ENCODE measurements at regions not wholly inside any gene's neighbourhood (a gene's known extent, or its start where the extent isn't known, plus 50 kb on each side); places are given as distances from the start of the nearest gene placed in this dataset.

DNA sequence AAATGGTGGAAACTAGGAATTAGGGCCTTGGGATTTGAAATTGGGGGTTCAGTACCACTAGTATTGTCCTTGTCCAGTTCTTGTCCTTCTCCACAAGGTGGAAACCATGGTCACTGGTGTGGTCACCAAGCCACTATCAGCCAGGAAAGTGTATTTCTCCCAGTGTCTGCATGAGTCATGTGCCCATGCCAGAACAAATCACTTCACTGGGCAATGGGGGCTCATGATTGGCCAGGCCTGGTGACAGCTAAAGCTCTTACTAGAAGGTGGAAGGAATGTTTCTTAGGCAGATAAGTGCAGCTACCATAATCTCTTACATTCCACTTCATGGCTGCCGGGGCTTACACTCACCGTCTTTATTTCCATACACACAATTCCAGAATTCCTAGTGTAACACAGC lies 124.8 kb upstream of the TACR1 start:
- no peaks in the 10 kb centered on the region for H3K9me3 Mint-ChIP-seq (ENCODE audit: low read depth)
- ChIA-PET POLR2A (no interaction called here), CTCF (interaction anchor here (0.9 kb wide), 1 partner anchor 22 kb away, joined by 3 read pairs; no protein-coding TSS in a partner anchor)
- no peak for ATAC-seq
- H3K36me3 Mint-ChIP-seq (ENCODE audit: low read depth): no peaks in the 10 kb centered on the region
- DNase-seq: no peak
- H3K4me3 Mint-ChIP-seq: no peak overlapping the region
- intact Hi-C loops (cut with DNase I, micrococcal nuclease): no loop called here
- H3K27me3 Mint-ChIP-seq: peaks cover 7% of the 10 kb centered on the region
- H3K4me1 Mint-ChIP-seq: no peaks in the 10 kb centered on the region
- no peak overlapping the region for H3K27ac Mint-ChIP-seq

DNA sequence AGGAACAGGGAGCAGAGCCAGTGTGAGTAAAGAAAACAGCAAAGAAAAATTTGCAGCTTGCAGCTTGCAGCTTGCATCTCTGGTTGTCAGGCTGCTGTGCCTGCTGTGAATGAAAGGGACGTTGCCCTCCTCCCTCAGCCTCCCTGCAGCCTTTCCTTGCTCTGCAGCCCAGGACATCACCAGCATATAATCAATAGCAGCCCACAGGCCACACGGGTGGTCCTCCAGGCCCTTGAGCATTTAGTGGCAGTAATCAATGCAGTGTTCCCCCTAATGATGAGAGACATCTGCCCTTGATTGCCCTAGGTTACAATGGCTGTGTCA lies 122.2 kb upstream of the TACR1 start:
- ATAC-seq (no peak), DNase-seq (no peak)
- Mint-ChIP-seq H3K36me3 (ENCODE audit: low read depth) (no peaks in the 10 kb centered on the region), H3K27ac (no peak overlapping the region), H3K9me3 (ENCODE audit: low read depth) (no peaks in the 10 kb centered on the region), H3K4me3 (no peak overlapping the region), H3K27me3 (no peaks in the 10 kb centered on the region), H3K4me1 (no peaks in the 10 kb centered on the region)
- intact Hi-C loops (cut with DNase I, micrococcal nuclease): no loop called here
- ChIA-PET CTCF (no interaction called here), POLR2A (no interaction called here)

DNA sequence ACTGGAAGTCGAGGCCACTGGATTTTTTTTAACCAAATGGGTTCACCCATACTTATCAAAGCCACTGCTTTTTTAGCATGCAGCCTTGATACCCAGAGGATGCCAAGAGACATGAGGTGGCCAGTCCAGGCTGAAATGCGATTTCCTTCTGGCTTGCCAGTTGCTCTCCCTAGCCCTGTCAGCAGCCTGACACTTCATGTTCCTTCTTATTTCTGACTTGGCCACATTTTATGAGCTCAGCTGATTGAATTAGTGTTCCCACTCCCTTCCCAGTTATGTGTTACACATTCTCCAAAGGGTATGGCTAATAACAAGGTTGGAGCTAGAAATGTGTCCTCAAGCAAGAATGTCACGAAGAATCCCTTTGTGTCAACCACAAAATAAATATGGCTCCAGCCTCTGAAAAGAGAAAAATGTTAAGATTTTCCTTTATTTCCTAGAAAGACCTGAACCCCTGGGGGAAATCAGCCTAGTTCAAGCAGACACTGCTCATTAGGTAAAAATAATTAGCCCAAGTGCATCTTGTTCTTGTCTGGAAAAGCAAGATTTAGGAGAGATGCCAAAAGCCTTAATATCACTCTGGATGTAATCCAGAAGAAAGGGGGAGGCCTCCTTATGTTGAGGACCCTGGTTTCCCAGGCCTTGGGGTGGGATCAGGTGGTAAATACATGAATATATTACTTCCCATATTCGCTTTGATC lies 121.7 kb upstream of the TACR1 start:
- Mint-ChIP-seq H3K36me3 (ENCODE audit: low read depth) (no peaks in the 10 kb centered on the region), H3K27ac (no peak overlapping the region), H3K27me3 (no peaks in the 10 kb centered on the region), H3K4me3 (no peak overlapping the region), H3K9me3 (ENCODE audit: low read depth) (no peaks in the 10 kb centered on the region), H3K4me1 (no peaks in the 10 kb centered on the region)
- CTCF ChIA-PET: no interaction called here
- DNase-seq (no peak), ATAC-seq (no peak)
- POLR2A ChIA-PET: no interaction called here
- intact Hi-C loops (cut with DNase I, micrococcal nuclease): no loop called here

DNA sequence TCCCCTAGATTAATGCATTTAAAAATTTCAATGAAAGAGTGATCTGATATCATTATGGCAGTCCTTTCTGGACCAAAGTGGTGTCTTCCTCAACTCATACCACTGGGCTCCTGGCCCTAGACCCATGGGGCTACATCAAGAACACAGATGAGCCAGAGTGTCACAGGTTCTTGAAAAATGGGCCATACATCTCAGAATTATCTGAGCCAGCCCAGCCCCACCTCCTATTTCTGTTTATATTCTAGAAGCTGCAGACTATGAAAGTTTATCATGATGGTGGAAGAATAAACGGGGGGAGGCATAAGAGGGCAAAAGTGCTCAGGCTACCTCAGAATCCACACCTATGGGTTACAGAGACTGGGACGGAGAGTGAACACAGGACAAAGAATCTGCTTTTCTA lies 120.6 kb upstream of the TACR1 start:
- Mint-ChIP-seq H3K4me3 (no peak overlapping the region), H3K27ac (no peak overlapping the region), H3K9me3 (ENCODE audit: low read depth) (no peaks in the 10 kb centered on the region), H3K27me3 (no peaks in the 10 kb centered on the region), H3K4me1 (no peaks in the 10 kb centered on the region), H3K36me3 (ENCODE audit: low read depth) (no peaks in the 10 kb centered on the region)
- POLR2A ChIA-PET: no interaction called here
- DNase-seq (no peak), ATAC-seq (no peak)
- CTCF ChIA-PET: no interaction called here
- intact Hi-C loops (cut with DNase I, micrococcal nuclease): no loop called here

DNA sequence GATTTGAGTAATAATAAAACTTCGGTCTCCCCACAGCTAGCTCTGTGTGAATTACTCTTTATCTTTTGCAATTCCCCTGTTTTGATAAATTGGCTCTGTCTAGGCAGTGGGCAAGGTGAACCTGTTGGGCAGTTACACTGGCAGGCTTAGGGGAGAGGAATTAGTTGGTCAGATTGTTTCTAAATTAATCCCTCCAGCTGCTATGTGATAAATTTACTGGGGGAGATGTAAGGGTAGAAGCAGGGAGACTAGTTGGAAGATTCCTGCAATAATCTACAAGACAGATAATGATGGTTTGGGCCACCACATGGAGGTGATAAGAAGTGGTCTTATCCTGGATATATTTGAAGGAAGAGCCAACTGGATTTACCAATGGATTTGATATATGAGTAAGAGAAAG lies 118.5 kb upstream of the TACR1 start:
- intact Hi-C loops (cut with DNase I, micrococcal nuclease): no loop called here
- Mint-ChIP-seq H3K4me1 (no peaks in the 10 kb centered on the region), H3K9me3 (ENCODE audit: low read depth) (no peaks in the 10 kb centered on the region), H3K27me3 (no peaks in the 10 kb centered on the region), H3K36me3 (ENCODE audit: low read depth) (no peaks in the 10 kb centered on the region), H3K4me3 (no peak overlapping the region), H3K27ac (no peak overlapping the region)
- ChIA-PET POLR2A (no interaction called here), CTCF (interaction anchor here (0.6 kb wide), 1 partner anchor 247 kb away, joined by 3 read pairs; no protein-coding TSS in a partner anchor)
- no peak for DNase-seq
- ATAC-seq: no peak

DNA sequence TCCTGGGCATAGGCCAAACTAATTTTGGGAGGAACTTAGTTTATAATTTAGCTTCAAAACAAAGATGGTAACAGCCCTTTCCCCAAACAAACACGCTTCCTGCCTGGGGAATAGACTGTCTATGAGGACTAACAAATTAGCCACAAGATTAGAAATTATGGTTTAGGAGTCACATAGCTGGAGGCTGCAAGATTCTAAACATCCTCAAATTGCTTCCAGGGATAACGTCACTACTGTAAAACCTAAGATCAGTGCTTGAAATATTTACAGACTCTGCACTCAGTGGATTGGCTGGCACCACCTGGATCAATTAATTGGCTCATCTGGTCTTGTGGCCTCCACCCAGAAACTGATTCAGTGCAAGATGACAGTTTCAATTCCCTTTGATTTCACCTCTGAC lies 118.0 kb upstream of the TACR1 start:
- Mint-ChIP-seq H3K36me3 (ENCODE audit: low read depth) (no peaks in the 10 kb centered on the region), H3K27me3 (no peaks in the 10 kb centered on the region), H3K9me3 (ENCODE audit: low read depth) (no peaks in the 10 kb centered on the region), H3K27ac (no peak overlapping the region), H3K4me3 (no peak overlapping the region), H3K4me1 (no peaks in the 10 kb centered on the region)
- ATAC-seq (no peak), DNase-seq (no peak)
- POLR2A ChIA-PET: no interaction called here
- CTCF ChIA-PET: interaction anchor here (0.6 kb wide), 1 partner anchor 247 kb away, joined by 3 read pairs; no protein-coding TSS in a partner anchor
- intact Hi-C loops (cut with DNase I, micrococcal nuclease): no loop called here

DNA sequence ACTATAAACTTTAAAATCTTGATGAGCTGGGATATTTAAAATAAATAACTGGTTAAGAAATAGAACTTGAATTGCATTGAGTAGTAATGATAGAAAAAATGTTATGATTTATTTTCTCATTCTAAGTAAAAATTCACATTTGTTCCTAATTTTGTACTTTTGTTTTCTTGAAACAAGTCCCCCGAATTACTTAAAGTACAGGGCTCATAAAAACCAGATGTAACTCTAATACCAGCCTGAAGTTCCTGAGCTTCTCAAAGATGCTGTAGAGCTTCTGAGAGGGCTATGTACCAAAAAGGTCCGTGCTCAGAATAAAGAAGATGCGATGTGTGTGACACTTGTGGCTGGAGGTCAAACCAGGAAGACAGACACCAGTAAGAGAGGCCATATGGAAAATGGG lies 116.1 kb upstream of the TACR1 start:
- H3K27me3 Mint-ChIP-seq: no peaks in the 10 kb centered on the region
- CTCF ChIA-PET: no interaction called here
- DNase-seq: no peak
- POLR2A ChIA-PET: no interaction called here
- no peak overlapping the region for H3K27ac Mint-ChIP-seq
- ATAC-seq: no peak
- no peaks in the 10 kb centered on the region for H3K9me3 Mint-ChIP-seq (ENCODE audit: low read depth)
- H3K36me3 Mint-ChIP-seq (ENCODE audit: low read depth): no peaks in the 10 kb centered on the region
- intact Hi-C loops (cut with DNase I, micrococcal nuclease): no loop called here
- H3K4me1 Mint-ChIP-seq: no peaks in the 10 kb centered on the region
- H3K4me3 Mint-ChIP-seq: no peak overlapping the region

DNA sequence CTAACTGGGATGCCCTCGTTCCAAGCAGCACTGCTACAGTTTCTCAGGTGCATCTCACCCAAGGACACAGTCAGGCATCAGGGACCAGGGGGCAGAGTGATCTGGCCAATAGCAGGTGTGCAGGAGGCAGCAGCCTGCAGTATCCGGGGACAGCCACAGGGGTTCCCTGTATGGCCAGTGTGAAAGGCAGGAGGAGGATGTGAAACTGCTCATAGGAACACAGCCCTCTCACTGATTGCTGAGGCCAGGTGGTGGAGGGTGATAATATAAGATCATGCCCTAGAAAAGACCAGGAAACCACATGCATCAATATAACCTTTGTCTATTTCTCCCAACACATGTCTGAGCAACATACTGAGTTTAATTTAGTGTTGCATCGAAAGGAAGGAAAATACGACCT lies 112.7 kb upstream of the TACR1 start:
- CTCF ChIA-PET: no interaction called here
- POLR2A ChIA-PET: no interaction called here
- no peaks in the 10 kb centered on the region for H3K36me3 Mint-ChIP-seq (ENCODE audit: low read depth)
- H3K9me3 Mint-ChIP-seq (ENCODE audit: low read depth): no peaks in the 10 kb centered on the region
- intact Hi-C loops (cut with DNase I, micrococcal nuclease): no loop called here
- H3K4me1 Mint-ChIP-seq: no peaks in the 10 kb centered on the region
- no peaks in the 10 kb centered on the region for H3K27me3 Mint-ChIP-seq
- H3K27ac Mint-ChIP-seq: no peak overlapping the region
- H3K4me3 Mint-ChIP-seq: no peak overlapping the region
- ATAC-seq: no peak
- DNase-seq: peak; percentile 16

DNA sequence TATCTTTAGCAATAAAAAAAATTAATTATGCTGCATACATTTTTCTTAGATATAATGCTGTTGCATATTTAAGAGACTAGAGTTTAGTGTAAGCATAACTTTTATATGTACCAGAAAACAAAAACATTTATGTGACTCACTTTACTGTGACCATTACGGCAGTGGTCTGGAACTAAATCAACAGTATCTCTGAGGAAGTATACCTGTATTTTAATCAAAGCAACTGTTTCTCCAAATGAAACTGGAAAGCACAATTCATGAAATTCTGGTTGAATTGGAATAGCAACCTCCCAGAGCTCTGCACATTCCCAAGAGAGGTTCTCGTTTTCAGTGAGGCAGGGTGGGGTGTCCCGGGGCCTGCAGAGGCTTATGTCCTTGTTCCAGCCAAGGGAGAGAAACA lies 112.2 kb upstream of the TACR1 start:
- no peak overlapping the region for H3K27ac Mint-ChIP-seq
- no peaks in the 10 kb centered on the region for H3K36me3 Mint-ChIP-seq (ENCODE audit: low read depth)
- intact Hi-C loops (cut with DNase I, micrococcal nuclease): no loop called here
- no peaks in the 10 kb centered on the region for H3K27me3 Mint-ChIP-seq
- no peak for DNase-seq
- no peaks in the 10 kb centered on the region for H3K4me1 Mint-ChIP-seq
- CTCF ChIA-PET: no interaction called here
- POLR2A ChIA-PET: no interaction called here
- no peak for ATAC-seq
- H3K4me3 Mint-ChIP-seq: no peak overlapping the region
- H3K9me3 Mint-ChIP-seq (ENCODE audit: low read depth): no peaks in the 10 kb centered on the region

DNA sequence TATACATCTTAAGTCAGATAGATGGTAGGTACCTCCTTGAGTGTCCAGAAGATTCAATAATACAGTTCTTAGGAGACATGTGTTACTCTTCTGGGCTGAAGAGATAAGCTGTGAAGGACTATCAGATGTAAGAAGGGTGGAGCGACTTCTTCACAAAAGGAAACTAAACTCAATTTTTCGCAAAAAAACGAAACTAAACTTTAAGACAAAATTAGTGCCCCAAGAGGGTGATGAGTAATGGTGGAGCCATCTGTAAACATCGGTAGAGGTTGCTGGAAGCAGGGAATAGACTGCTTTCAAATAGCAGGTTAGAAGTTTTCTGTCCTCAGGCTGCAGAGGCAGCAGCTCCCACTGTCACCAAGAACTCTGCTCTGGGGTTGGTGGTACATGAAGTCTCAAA lies 111.6 kb upstream of the TACR1 start:
- H3K4me1 Mint-ChIP-seq: no peaks in the 10 kb centered on the region

DNA sequence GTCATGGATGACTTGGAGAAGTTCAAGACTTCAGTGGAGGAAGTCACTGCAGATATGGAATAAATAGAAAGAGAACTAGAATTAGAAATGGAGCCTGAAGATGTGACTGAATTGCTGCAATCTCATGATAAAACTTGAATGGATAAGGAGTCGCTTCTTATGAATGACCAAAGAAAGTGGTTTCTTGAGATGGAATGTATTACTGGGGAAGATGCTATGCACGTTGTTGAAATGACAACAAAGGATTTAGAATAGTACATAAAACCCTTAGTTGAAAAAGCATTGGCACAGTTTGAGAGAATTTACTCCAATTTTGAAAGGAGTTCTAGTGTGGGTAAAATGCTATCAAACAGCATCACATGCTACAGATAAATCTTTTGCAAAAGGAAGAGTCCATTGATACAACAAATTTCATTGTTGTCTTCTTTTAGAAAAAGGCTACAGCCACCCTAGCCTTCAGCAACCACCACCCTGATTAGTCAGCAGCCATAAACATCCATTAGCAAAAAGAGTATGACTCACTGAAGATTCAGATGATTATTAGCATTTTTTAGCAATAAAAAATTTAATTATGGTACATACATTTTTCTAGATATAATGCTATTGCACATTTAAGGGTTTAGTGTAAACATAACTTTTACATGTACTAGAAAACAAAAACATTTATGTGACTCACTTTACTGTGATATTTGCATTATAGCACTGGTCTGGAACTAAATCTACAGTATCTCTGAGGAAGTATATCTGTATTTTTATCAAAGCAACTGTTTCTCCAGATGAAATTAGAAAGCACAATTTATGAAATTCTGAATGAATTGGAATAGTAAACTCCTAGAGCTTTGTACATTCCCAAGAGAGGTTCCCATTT lies 110.5 kb upstream of the TACR1 start:
- no peak overlapping the region for H3K27ac Mint-ChIP-seq
- no peaks in the 10 kb centered on the region for H3K36me3 Mint-ChIP-seq (ENCODE audit: low read depth)
- H3K9me3 Mint-ChIP-seq (ENCODE audit: low read depth): no peaks in the 10 kb centered on the region
- ATAC-seq (no peak), DNase-seq (no peak)
- intact Hi-C loops (cut with DNase I, micrococcal nuclease): no loop called here
- H3K27me3 Mint-ChIP-seq: no peaks in the 10 kb centered on the region
- POLR2A ChIA-PET: no interaction called here
- CTCF ChIA-PET: no interaction called here
- no peaks in the 10 kb centered on the region for H3K4me1 Mint-ChIP-seq
- H3K4me3 Mint-ChIP-seq: no peak overlapping the region

More for the DNA sequence above, 111.6 kb upstream of the TACR1 start:
- intact Hi-C loops (cut with DNase I, micrococcal nuclease): no loop called here
- POLR2A ChIA-PET: no interaction called here
- Mint-ChIP-seq H3K4me3 (no peak overlapping the region), H3K27ac (no peak overlapping the region), H3K9me3 (ENCODE audit: low read depth) (no peaks in the 10 kb centered on the region), H3K36me3 (ENCODE audit: low read depth) (no peaks in the 10 kb centered on the region), H3K27me3 (no peaks in the 10 kb centered on the region)
- no peak for DNase-seq
- no peak for ATAC-seq
- CTCF ChIA-PET: no interaction called here

DNA sequence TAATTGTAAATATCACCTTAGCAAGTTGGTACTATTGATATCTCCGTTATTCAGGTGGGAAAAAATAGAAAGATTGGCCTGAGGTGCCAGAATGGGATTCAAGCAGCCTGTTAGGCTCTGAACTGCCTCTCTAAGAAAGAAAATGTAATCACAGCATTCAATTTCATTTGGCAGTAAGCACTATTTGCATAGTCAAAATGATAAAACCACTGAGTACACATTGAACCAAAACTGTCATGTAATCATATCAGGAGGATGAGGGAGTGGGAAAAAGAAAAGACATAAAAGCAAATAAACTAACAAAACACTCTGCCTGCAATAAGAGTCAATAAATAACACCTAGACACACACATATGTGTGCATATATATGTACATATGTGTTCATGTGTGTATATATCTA lies 103.9 kb upstream of the TACR1 start:
- no peak overlapping the region for H3K4me3 Mint-ChIP-seq
- peaks cover 2% of the 10 kb centered on the region for H3K36me3 Mint-ChIP-seq (ENCODE audit: low read depth)
- no peak for DNase-seq
- intact Hi-C loops (cut with DNase I, micrococcal nuclease): no loop called here
- peaks cover 2% of the 10 kb centered on the region for H3K9me3 Mint-ChIP-seq (ENCODE audit: low read depth)
- H3K27ac Mint-ChIP-seq: no peak overlapping the region
- no peaks in the 10 kb centered on the region for H3K27me3 Mint-ChIP-seq
- ATAC-seq: no peak
- POLR2A ChIA-PET: no interaction called here
- no peaks in the 10 kb centered on the region for H3K4me1 Mint-ChIP-seq
- CTCF ChIA-PET: no interaction called here
